Activated T-helper 1 cell treated with anti-CD3 and anti-CD28 coated beads, Interleukin-12 subunit alpha, Interleukin-12 subunit beta, Interleukin-2, Interleukin-4 antibody, amounts not matched to agents 30 ng/mL and 10 ng/mL and 1 ng/mL, durations not matched to agents 14 hours and 24 hours and 36 hours (primary cell): ENCODE measurements at regions not wholly inside any gene's neighbourhood (a gene's known extent, or its start where the extent isn't known, plus 50 kb on each side); places are given as distances from the start of the nearest gene placed in this dataset.

Experiments used
- DNase-seq: peaks from one replicate; pipeline ENCODE4 v3.0.0; 2021; ENCODE audit warnings: low spot score
- H3K27ac Mint-ChIP-seq: one replicate; pipeline ENCODE4 v1.8.0; 2021; ENCODE audit warnings: mild to moderate bottlenecking, mixed read lengths
- H3K27me3 Mint-ChIP-seq: one replicate; pipeline ENCODE4 v1.8.0; 2022; ENCODE audit warnings: mild to moderate bottlenecking, moderate library complexity, mixed read lengths; ENCODE audit not compliant: insufficient read depth
- H3K36me3 Mint-ChIP-seq: one replicate; pipeline ENCODE4 v1.8.0; 2021; ENCODE audit warnings: low read depth, mixed read lengths
- H3K4me1 Mint-ChIP-seq: one replicate; pipeline ENCODE4 v1.8.0; 2021; ENCODE audit warnings: low read depth, mixed read lengths
- H3K4me3 Mint-ChIP-seq: one replicate; pipeline ENCODE4 v1.8.0; 2021; ENCODE audit warnings: mild to moderate bottlenecking, moderate library complexity, mixed read lengths
- H3K9me3 Mint-ChIP-seq: one replicate; pipeline ENCODE4 v1.8.0; 2021; ENCODE audit warnings: mixed read lengths
- intact Hi-C: fragments of 100-400 bp; cut with micrococcal nuclease; formaldehyde crosslinking; loops from one replicate; pipeline ENCODE4 v1.15.1; 2024

DNA sequence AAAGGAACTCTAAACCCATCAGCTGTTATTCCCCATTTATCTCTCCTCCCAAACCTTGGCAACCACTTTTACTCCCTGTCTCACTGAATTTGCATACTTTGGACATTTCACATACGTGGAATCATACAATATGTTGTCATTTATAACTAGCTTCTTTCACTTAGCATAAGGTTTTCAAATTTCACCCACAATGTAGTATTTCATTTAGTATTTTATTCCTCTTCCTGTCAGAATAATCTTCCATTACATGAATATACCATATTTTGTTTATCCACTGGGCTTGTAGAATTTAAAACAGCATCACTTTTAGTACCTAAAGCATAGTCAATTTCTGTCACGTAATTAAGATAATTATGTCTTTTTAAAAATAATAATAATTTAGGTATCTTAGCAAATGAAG, 55.5 kb upstream of the POU2F1 start:
- Mint-ChIP-seq H3K4me3 (no peak overlapping the region), H3K36me3 (no peaks in the 10 kb centered on the region), H3K4me1 (peaks cover 7% of the 10 kb centered on the region), H3K27me3 (peaks cover 30% of the 10 kb centered on the region), H3K9me3 (no peaks in the 10 kb centered on the region), H3K27ac (no peak overlapping the region)
- intact Hi-C loops, result loop anchor here (5.0 kb wide), 1 partner anchor 377 kb away; no protein-coding TSS in a partner anchor
- no peak for DNase-seq

GRCh38 chr1:167165948-167166689, 54.6 kb upstream of the POU2F1 start:
- no peak overlapping the region for H3K4me3 Mint-ChIP-seq
- H3K4me1 Mint-ChIP-seq, result peaks cover 7% of the 10 kb centered on the region
- H3K27me3 Mint-ChIP-seq, result peaks cover 30% of the 10 kb centered on the region
- DNase-seq, result no peak
- H3K9me3 Mint-ChIP-seq, result no peaks in the 10 kb centered on the region
- no peak overlapping the region for H3K27ac Mint-ChIP-seq
- H3K36me3 Mint-ChIP-seq, result no peaks in the 10 kb centered on the region
- intact Hi-C loops, result loop anchor here (5.0 kb wide), 1 partner anchor 376 kb away; no protein-coding TSS in a partner anchor

- H3K9me3 Mint-ChIP-seq, result no peaks in the 10 kb centered on the region
Observed at GRCh38 chr1:167166690-167167075, 54.0 kb upstream of the POU2F1 start.

GRCh38 chr1:167168424-167168823, 52.3 kb upstream of the POU2F1 start:
- no peak overlapping the region for H3K4me3 Mint-ChIP-seq
- H3K4me1 Mint-ChIP-seq, result peaks cover 2% of the 10 kb centered on the region
- DNase-seq, result no peak
- H3K27ac Mint-ChIP-seq, result no peak overlapping the region
- intact Hi-C loops, result loop anchor here (5.0 kb wide), 1 partner anchor 374 kb away; no protein-coding TSS in a partner anchor
- no peaks in the 10 kb centered on the region for H3K9me3 Mint-ChIP-seq
- peaks cover 30% of the 10 kb centered on the region for H3K27me3 Mint-ChIP-seq
- no peaks in the 10 kb centered on the region for H3K36me3 Mint-ChIP-seq

More at GRCh38 chr1:167166690-167167075, 54.0 kb upstream of the POU2F1 start:
- H3K27me3 Mint-ChIP-seq, result peaks cover 30% of the 10 kb centered on the region
- H3K27ac Mint-ChIP-seq, result no peak overlapping the region
- H3K36me3 Mint-ChIP-seq, result no peaks in the 10 kb centered on the region
- peaks cover 7% of the 10 kb centered on the region for H3K4me1 Mint-ChIP-seq
- DNase-seq, result no peak
- no peak overlapping the region for H3K4me3 Mint-ChIP-seq
- intact Hi-C loops, result loop anchor here (5.0 kb wide), 1 partner anchor 376 kb away; no protein-coding TSS in a partner anchor

DNA sequence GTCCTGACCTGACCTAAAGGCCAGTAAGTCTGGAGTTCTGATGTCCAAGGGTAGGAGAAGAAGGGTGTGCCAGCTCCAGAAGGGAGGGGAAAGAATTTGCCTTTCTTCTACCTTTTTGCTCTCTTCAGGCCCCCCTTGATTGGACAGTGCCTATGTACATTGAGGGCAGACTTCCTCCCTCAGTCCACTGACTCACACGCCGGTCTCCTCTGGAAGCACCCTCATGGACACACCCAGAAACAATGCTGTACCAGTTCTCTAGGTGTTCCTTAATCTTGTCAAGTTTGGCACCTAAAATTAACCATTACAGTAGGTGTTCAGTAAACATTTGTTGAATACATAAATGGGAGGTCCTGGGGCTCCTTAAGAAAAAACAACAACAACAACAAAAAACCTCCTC, 51.0 kb upstream of the POU2F1 start:
- Mint-ChIP-seq H3K27ac (no peak overlapping the region), H3K27me3 (peaks cover 26% of the 10 kb centered on the region), H3K9me3 (no peaks in the 10 kb centered on the region), H3K4me1 (no peaks in the 10 kb centered on the region), H3K4me3 (no peak overlapping the region), H3K36me3 (no peaks in the 10 kb centered on the region)
- intact Hi-C loops, result loop anchor here (5.0 kb wide), 1 partner anchor 373 kb away; no protein-coding TSS in a partner anchor
- DNase-seq, result no peak
